Fibroblast of skin of abdomen (primary cell): ENCODE measurements at regions not wholly inside any gene's neighbourhood (a gene's known extent, or its start where the extent isn't known, plus 50 kb on each side); places are given as distances from the start of the nearest gene placed in this dataset.
A peak's percentile ranks its signal among the peaks of the same experiment; 100 is the strongest.
"Not testable (repeated sequence)": the region's sequence is repeated elsewhere in the genome, so short reads cannot be mapped to it uniquely, and the experiment has no call there.

ENCODE experiments used
- DNase-seq: peaks from one replicate; pipeline ENCODE4 v3.0.0-alpha.2; 2013

- DNase-seq: peak; percentile 37
Observed at GRCh38 chr18:59057969-59058368, 81.7 kb upstream of the SEC11C start.

GRCh38 chr18:59059140-59059539, 80.5 kb upstream of the SEC11C start:
- no peak for DNase-seq

- no peak for DNase-seq
Observed at GRCh38 chr18:59060551-59060950, 79.1 kb upstream of the SEC11C start.

GRCh38 chr18:59061914-59062642, 77.6 kb upstream of the SEC11C start:
- DNase-seq: no peak

- DNase-seq: no peak
Observed at GRCh38 chr18:59062643-59063006, 77.1 kb upstream of the SEC11C start.

- no peak for DNase-seq
Observed at GRCh38 chr18:59063300-59063906, 76.3 kb upstream of the SEC11C start.

- no peak for DNase-seq
Observed at GRCh38 chr18:59063912-59064311, 75.8 kb upstream of the SEC11C start.

GRCh38 chr18:59065684-59066083, 74.0 kb upstream of the SEC11C start:
- no peak for DNase-seq

GRCh38 chr18:59067873-59068272, 71.8 kb upstream of the SEC11C start:
- no peak for DNase-seq

GRCh38 chr18:59068276-59069071, 71.2 kb upstream of the SEC11C start:
- no peak for DNase-seq

- DNase-seq: peak; percentile 75
Observed at GRCh38 chr18:59070181-59070912, 69.3 kb upstream of the SEC11C start.

- no peak for DNase-seq
Observed at GRCh38 chr18:59072727-59073421, 66.8 kb upstream of the SEC11C start.

GRCh38 chr18:59075923-59076322, 63.8 kb upstream of the SEC11C start:
- DNase-seq: no peak

- DNase-seq: no peak
Observed at GRCh38 chr18:59079264-59079663, 60.4 kb upstream of the SEC11C start.

- not testable (repeated sequence) for DNase-seq
Observed at GRCh38 chr18:59079687-59080501, 59.8 kb upstream of the SEC11C start.

GRCh38 chr18:59083136-59083818, 56.4 kb upstream of the SEC11C start:
- no peak for DNase-seq

GRCh38 chr18:59085126-59085794, 54.4 kb upstream of the SEC11C start:
- DNase-seq: no peak

GRCh38 chr18:59085797-59086196, 53.9 kb upstream of the SEC11C start:
- peak; percentile 65 for DNase-seq

GRCh38 chr18:59086522-59086921, 53.2 kb upstream of the SEC11C start:
- no peak for DNase-seq

GRCh38 chr18:59087391-59087790, 52.3 kb upstream of the SEC11C start:
- no peak for DNase-seq
